DND-41 (cell line): ENCODE measurements at regions not wholly inside any gene's neighbourhood (a gene's known extent, or its start where the extent isn't known, plus 50 kb on each side); places are given as distances from the start of the nearest gene placed in this dataset.

ENCODE experiments used
- ATAC-seq: fragments of 200-7000 bp; cut with Tn5 transposase; 3 replicates; pipeline ENCODE4 v1.9.1; 2021; ENCODE audit warnings: low read depth; ENCODE audit not compliant: insufficient read depth
- DNase-seq: peaks from one replicate; pipeline ENCODE4 v3.0.0-alpha.2; 2020
- H2AFZ ChIP-seq: 2 replicates; pipeline ENCODE4 v1.6.0; 2012; ENCODE audit warnings: low read depth, low read length
- H3K27ac ChIP-seq: 2 replicates; pipeline ENCODE4 v1.5.1; 2012; ENCODE audit warnings: low read length, inconsistent platforms
- H3K27me3 ChIP-seq: fragments of 200-600 bp; sonication (generic); 2 replicates; pipeline ENCODE4 v1.6.0; 2012; ENCODE audit warnings: low read length, mild to moderate bottlenecking, inconsistent platforms; ENCODE audit not compliant: insufficient read depth, poor library complexity
- H3K36me3 ChIP-seq: 2 replicates; pipeline ENCODE4 v1.5.1; 2012; ENCODE audit warnings: low read length, inconsistent platforms; ENCODE audit not compliant: insufficient read depth
- H3K4me1 ChIP-seq: 2 replicates; pipeline ENCODE4 v1.5.1; 2012; ENCODE audit warnings: mild to moderate bottlenecking, low read length; ENCODE audit not compliant: insufficient read depth
- H3K4me2 ChIP-seq: 2 replicates; pipeline ENCODE4 v1.6.0; 2012; ENCODE audit warnings: mild to moderate bottlenecking, moderate library complexity, low read length, inconsistent platforms; ENCODE audit not compliant: insufficient read depth
- H3K4me3 ChIP-seq, 2 experiments: fragments of 200-600 bp in 1 of 2; shearing (Covaris generic) in 1 of 2; 2 replicates each; pipeline ENCODE4 v1.5.1; 2012 to 2016; ENCODE audit warnings: inconsistent platforms in 2 of 2, low read length in 2 of 2, mild to moderate bottlenecking in 2 of 2, low read depth in 1 of 2, moderate library complexity in 1 of 2
- H3K79me2 ChIP-seq: 2 replicates; pipeline ENCODE4 v1.6.0; 2012; ENCODE audit warnings: low read length, inconsistent platforms; ENCODE audit not compliant: insufficient read depth
- H3K9ac ChIP-seq: 2 replicates; pipeline ENCODE4 v1.6.0; 2012; ENCODE audit warnings: low read depth, mild to moderate bottlenecking, inconsistent platforms, low read length, moderate library complexity
- H3K9me3 ChIP-seq: 2 replicates; pipeline ENCODE4 v1.5.1; 2012; ENCODE audit warnings: low read length, moderate library complexity, mild to moderate bottlenecking, inconsistent platforms; ENCODE audit not compliant: insufficient read depth, severe bottlenecking
- H4K20me1 ChIP-seq: 2 replicates; pipeline ENCODE4 v1.6.0; 2012; ENCODE audit warnings: low read length; ENCODE audit not compliant: insufficient read depth
- CTCF ChIP-seq: IDR thresholded peaks from 2 replicates; pipeline ENCODE4 v1.5.1; 2012; ENCODE audit warnings: borderline replicate concordance, low read length, moderate library complexity, mild to moderate bottlenecking; ENCODE audit not compliant: poor library complexity, severe bottlenecking; ENCODE audit errors: extremely low read depth
- EZH2 ChIP-seq: IDR thresholded peaks from 3 replicates; pipeline ENCODE4 v1.6.1; 2012; ENCODE audit warnings: borderline replicate concordance, low read depth, mild to moderate bottlenecking, moderate library complexity, low read length, inconsistent platforms; ENCODE audit not compliant: severe bottlenecking

DNA sequence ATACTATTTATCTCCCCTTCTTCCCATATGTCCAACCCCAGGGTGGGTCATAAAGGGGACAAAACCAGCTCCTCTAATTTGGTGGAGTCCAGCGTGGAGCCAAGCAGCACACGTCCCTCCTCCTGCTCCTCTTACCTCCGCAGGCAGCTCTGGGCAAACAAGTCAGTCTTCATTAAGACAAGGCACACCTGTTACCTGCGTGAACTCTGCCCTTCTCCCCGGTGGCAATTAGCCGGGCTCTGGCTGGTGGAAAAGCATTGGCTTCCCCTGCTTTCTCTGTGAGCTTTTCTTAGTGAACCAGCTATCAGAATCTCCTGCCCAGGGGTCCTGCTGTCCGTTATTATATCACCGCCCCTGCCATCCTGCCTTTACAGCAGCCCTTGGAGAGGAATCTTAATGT lies 418.7 kb upstream of the CADM1 start:
- Histone ChIP-seq H3K4me2 (no peak overlapping the region), H3K27me3 (peaks cover 4% of the 10 kb centered on the region), H3K9me3 (no peaks in the 10 kb centered on the region), H3K4me3 (no peak overlapping the region), H3K36me3 (no peaks in the 10 kb centered on the region), H3K79me2 (no peaks in the 10 kb centered on the region), H3K27ac (no peak overlapping the region), H2AFZ (no peak overlapping the region), H3K4me1 (no peaks in the 10 kb centered on the region), H3K9ac (no peak overlapping the region), H4K20me1 (no peaks in the 10 kb centered on the region)
- ATAC-seq (no peak), DNase-seq (no peak)
- TF ChIP-seq EZH2 = no peak
- TF ChIP-seq CTCF = no peak

DNA sequence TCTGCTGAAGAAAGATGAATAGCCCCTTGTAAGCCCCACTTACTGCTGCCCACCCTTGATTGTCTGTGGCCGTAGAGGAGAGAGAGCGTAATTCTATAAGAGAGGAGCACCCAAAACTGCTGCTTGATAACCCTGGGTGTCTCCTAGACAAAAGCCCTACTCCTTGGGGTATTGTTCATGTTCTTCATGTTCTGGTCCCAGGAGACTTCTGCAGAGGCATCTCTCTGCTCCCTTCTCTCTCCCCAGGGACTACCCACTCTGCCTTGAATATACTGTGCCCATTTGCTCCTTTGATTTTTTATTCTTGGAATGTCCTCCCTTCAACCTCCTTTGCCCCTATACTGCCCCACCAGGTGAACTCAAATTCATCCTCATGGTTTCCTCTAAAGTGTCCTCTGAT lies 417.8 kb upstream of the CADM1 start:
- no peak for TF ChIP-seq CTCF
- no peak for ATAC-seq
- no peaks in the 10 kb centered on the region for H3K79me2 ChIP-seq
- peaks cover 4% of the 10 kb centered on the region for H3K27me3 ChIP-seq
- H3K4me1 ChIP-seq = no peaks in the 10 kb centered on the region
- no peak overlapping the region for H2AFZ ChIP-seq
- H3K4me2 ChIP-seq = no peak overlapping the region
- no peak for DNase-seq
- H3K4me3 ChIP-seq = no peak overlapping the region
- no peaks in the 10 kb centered on the region for H3K9me3 ChIP-seq
- H4K20me1 ChIP-seq = no peaks in the 10 kb centered on the region
- no peak overlapping the region for H3K9ac ChIP-seq
- H3K27ac ChIP-seq = no peak overlapping the region
- no peaks in the 10 kb centered on the region for H3K36me3 ChIP-seq

GRCh38 chr11:115921540-115921939 lies 417.3 kb upstream of the CADM1 start:
- Histone ChIP-seq H3K36me3 (no peaks in the 10 kb centered on the region), H3K4me2 (no peak overlapping the region), H3K27me3 (peaks cover 4% of the 10 kb centered on the region), H3K79me2 (no peaks in the 10 kb centered on the region), H3K9ac (no peak overlapping the region), H2AFZ (no peak overlapping the region), H4K20me1 (no peaks in the 10 kb centered on the region), H3K4me3 (no peak overlapping the region), H3K9me3 (no peaks in the 10 kb centered on the region), H3K4me1 (no peaks in the 10 kb centered on the region), H3K27ac (no peak overlapping the region)
- TF ChIP-seq CTCF (no peak), EZH2 (no peak)
- DNase-seq (no peak), ATAC-seq (no peak)

- no peak for TF ChIP-seq EZH2
- no peak for TF ChIP-seq CTCF
- no peak overlapping the region for H2AFZ ChIP-seq
- no peak overlapping the region for H3K4me2 ChIP-seq
These were observed 416.7 kb upstream of the CADM1 start for GRCh38 chr11:115920841-115921480.

More at GRCh38 chr11:115920841-115921480, 416.7 kb upstream of the CADM1 start:
- H3K36me3 ChIP-seq = no peaks in the 10 kb centered on the region
- no peaks in the 10 kb centered on the region for H3K4me1 ChIP-seq
- no peaks in the 10 kb centered on the region for H4K20me1 ChIP-seq
- H3K9ac ChIP-seq = no peak overlapping the region
- no peak overlapping the region for H3K4me3 ChIP-seq
- H3K27ac ChIP-seq = no peak overlapping the region
- DNase-seq (no peak), ATAC-seq (no peak)
- H3K9me3 ChIP-seq = no peaks in the 10 kb centered on the region
- H3K27me3 ChIP-seq = peaks cover 4% of the 10 kb centered on the region
- H3K79me2 ChIP-seq = no peaks in the 10 kb centered on the region
